H9 (cell line): ENCODE measurements at regions not wholly inside any gene's neighbourhood (a gene's known extent, or its start where the extent isn't known, plus 50 kb on each side); places are given as distances from the start of the nearest gene placed in this dataset.

Experiments used
- DNase-seq: peaks from one replicate; pipeline ENCODE4 v3.0.0-alpha.2; 2017
- H2AFZ ChIP-seq: one replicate; pipeline ENCODE4 v1.6.1; 2013; ENCODE audit warnings: mild to moderate bottlenecking, low read length, control low read depth, moderate library complexity
- H2AK5ac ChIP-seq: 2 replicates; pipeline ENCODE4 v1.6.1; 2013; ENCODE audit warnings: low read length, control low read depth, mixed read lengths; ENCODE audit not compliant: insufficient read length
- H2BK120ac ChIP-seq: one replicate; pipeline ENCODE4 v1.6.1; 2013; ENCODE audit warnings: low read depth, mild to moderate bottlenecking, low read length, control low read depth, inconsistent platforms; ENCODE audit not compliant: poor library complexity, severe bottlenecking
- H2BK12ac ChIP-seq: 2 replicates; pipeline ENCODE4 v1.6.1; 2013; ENCODE audit warnings: low read length, control low read depth, mixed read lengths, low read depth; ENCODE audit not compliant: insufficient read length
- H2BK15ac ChIP-seq: 2 replicates; pipeline ENCODE4 v1.6.1; 2013; ENCODE audit warnings: low read depth, low read length, control low read depth
- H2BK20ac ChIP-seq: one replicate; pipeline ENCODE4 v1.6.1; 2013; ENCODE audit warnings: low read depth, mild to moderate bottlenecking, low read length, control low read depth, inconsistent platforms; ENCODE audit not compliant: poor library complexity, severe bottlenecking
- H2BK5ac ChIP-seq: 2 replicates; pipeline ENCODE4 v1.6.1; 2013; ENCODE audit warnings: low read length, control low read depth, mixed read lengths; ENCODE audit not compliant: insufficient read length
- H3K14ac ChIP-seq: 2 replicates; pipeline ENCODE4 v1.6.1; 2013; ENCODE audit warnings: low read length, control low read depth; ENCODE audit not compliant: insufficient read depth
- H3K18ac ChIP-seq: 2 replicates; pipeline ENCODE4 v1.6.1; 2013; ENCODE audit warnings: low read depth, mild to moderate bottlenecking, mixed read lengths, low read length, control low read depth; ENCODE audit not compliant: insufficient read length
- H3K23ac ChIP-seq: 2 replicates; pipeline ENCODE4 v1.6.1; 2013; ENCODE audit warnings: low read length, control low read depth, mixed read lengths, low read depth; ENCODE audit not compliant: insufficient read length
- H3K23me2 ChIP-seq: 2 replicates; pipeline ENCODE4 v1.6.1; 2013; ENCODE audit warnings: low read depth, mild to moderate bottlenecking, mixed read lengths, low read length, control low read depth; ENCODE audit not compliant: insufficient read length, poor library complexity, severe bottlenecking
- H3K27ac ChIP-seq: 2 replicates; pipeline ENCODE4 v1.5.1; 2013; ENCODE audit warnings: low read length, control low read depth, mixed read lengths, low read depth; ENCODE audit not compliant: insufficient read length
- H3K27me3 ChIP-seq: 2 replicates; pipeline ENCODE4 v1.6.1; 2013; ENCODE audit warnings: low read length, control low read depth, inconsistent platforms; ENCODE audit not compliant: insufficient read depth
- H3K4ac ChIP-seq: 2 replicates; pipeline ENCODE4 v1.6.1; 2013; ENCODE audit warnings: low read depth, mild to moderate bottlenecking, control low read depth, inconsistent platforms, low read length, moderate library complexity
- H3K4me1 ChIP-seq: 2 replicates; pipeline ENCODE4 v1.6.1; 2013; ENCODE audit warnings: low read length, control low read depth, inconsistent platforms; ENCODE audit not compliant: insufficient read depth
- H3K4me2 ChIP-seq: 2 replicates; pipeline ENCODE4 v1.6.1; 2013; ENCODE audit warnings: low read length, control low read depth, mixed read lengths; ENCODE audit not compliant: insufficient read length, insufficient read depth
- H3K56ac ChIP-seq: 2 replicates; pipeline ENCODE4 v1.6.1; 2013; ENCODE audit warnings: low read depth, mild to moderate bottlenecking, mixed read lengths, low read length, control low read depth; ENCODE audit not compliant: insufficient read length
- H3K79me1 ChIP-seq: 2 replicates; pipeline ENCODE4 v1.6.1; 2013; ENCODE audit warnings: low read depth, mild to moderate bottlenecking, moderate library complexity, low read length, control low read depth, inconsistent platforms; ENCODE audit not compliant: insufficient read depth, poor library complexity, severe bottlenecking
- H3K79me2 ChIP-seq: 2 replicates; pipeline ENCODE4 v1.6.1; 2013; ENCODE audit warnings: low read length, control low read depth, inconsistent platforms; ENCODE audit not compliant: insufficient read depth
- H3K9ac ChIP-seq: 2 replicates; pipeline ENCODE4 v1.6.1; 2013; ENCODE audit warnings: low read length, control low read depth, mixed read lengths; ENCODE audit not compliant: insufficient read length; ENCODE audit errors: extremely low read depth
- H3K9me3 ChIP-seq: one replicate; pipeline ENCODE4 v1.6.1; 2013; ENCODE audit warnings: low read depth, low read length, inconsistent platforms; ENCODE audit not compliant: control insufficient read depth
- H3T11ph ChIP-seq: one replicate; pipeline ENCODE4 v1.6.1; 2013; ENCODE audit warnings: mild to moderate bottlenecking, low read length, control low read depth, inconsistent platforms
- H4K20me1 ChIP-seq: one replicate; pipeline ENCODE4 v1.6.1; 2013; ENCODE audit not compliant: control insufficient read depth, insufficient read length, insufficient read depth
- H4K5ac ChIP-seq: 2 replicates; pipeline ENCODE4 v1.6.1; 2013; ENCODE audit warnings: low read depth, mild to moderate bottlenecking, mixed read lengths, low read length, control low read depth; ENCODE audit not compliant: insufficient read length
- H4K8ac ChIP-seq: replicated peaks from 2 replicates; pipeline ENCODE4 v1.6.1; 2013; ENCODE audit warnings: low read length, control low read depth, mixed read lengths, low read depth; ENCODE audit not compliant: insufficient read length
- H4K91ac ChIP-seq: 2 replicates; pipeline ENCODE4 v1.6.1; 2013; ENCODE audit warnings: low read depth, mild to moderate bottlenecking, moderate library complexity, mixed read lengths, low read length, control low read depth; ENCODE audit not compliant: insufficient read length
- H3K27ac Mint-ChIP-seq, 3 experiments: 2 replicates in 2 of 3; 3 replicates in 1 of 3; pipeline ENCODE4 v1.8.0; 2020 to 2021; ENCODE audit warnings: mixed read lengths in 3 of 3, mild to moderate bottlenecking in 1 of 3, moderate library complexity in 1 of 3
- H3K27me3 Mint-ChIP-seq: 2 replicates; pipeline ENCODE4 v1.8.0; 2021; ENCODE audit warnings: low read depth, mild to moderate bottlenecking, moderate library complexity, mixed read lengths
- H3K36me3 Mint-ChIP-seq, 3 experiments: 2 replicates in 2 of 3; 3 replicates in 1 of 3; pipeline ENCODE4 v1.8.0; 2020 to 2021; ENCODE audit warnings: low read depth in 3 of 3, mixed read lengths in 3 of 3; ENCODE audit not compliant: insufficient read depth in 1 of 3
- H3K4me1 Mint-ChIP-seq, 2 experiments: 2 replicates each; pipeline ENCODE4 v1.8.0; 2020; ENCODE audit warnings: mixed read lengths in 2 of 2
- H3K4me3 Mint-ChIP-seq, 2 experiments: 2 replicates in 1 of 2; 3 replicates in 1 of 2; pipeline ENCODE4 v1.8.0; 2020 to 2021; ENCODE audit warnings: mild to moderate bottlenecking in 2 of 2, mixed read lengths in 2 of 2, moderate library complexity in 1 of 2
- H3K9me3 Mint-ChIP-seq, 2 experiments: 2 replicates in 1 of 2; 3 replicates in 1 of 2; pipeline ENCODE4 v1.8.0; 2020; ENCODE audit warnings: mild to moderate bottlenecking in 2 of 2, mixed read lengths in 2 of 2, moderate library complexity in 1 of 2
- WGBS: extraction: QIAGEN DNeasy Blood & Tissue Kit; methylation state at CpG from one replicate; pipeline ENCODE4 v1.1.7; 2013; ENCODE audit warnings: missing lambda C conversion rate, low lambda C conversion rate, mixed read lengths; ENCODE audit not compliant: insufficient read length; ENCODE audit errors: extremely low coverage; 5-methylcytosine and 5-hydroxymethylcytosine counted together
- TF ChIP-seq, protein P1 (sequence below): fragments of 200-600 bp; sonication (generic); conservative IDR thresholded peaks from 3 replicates; pipeline ENCODE4 v1.8.0; 2021; ENCODE audit warnings: antibody characterized with exemption, mild to moderate bottlenecking

DNA sequence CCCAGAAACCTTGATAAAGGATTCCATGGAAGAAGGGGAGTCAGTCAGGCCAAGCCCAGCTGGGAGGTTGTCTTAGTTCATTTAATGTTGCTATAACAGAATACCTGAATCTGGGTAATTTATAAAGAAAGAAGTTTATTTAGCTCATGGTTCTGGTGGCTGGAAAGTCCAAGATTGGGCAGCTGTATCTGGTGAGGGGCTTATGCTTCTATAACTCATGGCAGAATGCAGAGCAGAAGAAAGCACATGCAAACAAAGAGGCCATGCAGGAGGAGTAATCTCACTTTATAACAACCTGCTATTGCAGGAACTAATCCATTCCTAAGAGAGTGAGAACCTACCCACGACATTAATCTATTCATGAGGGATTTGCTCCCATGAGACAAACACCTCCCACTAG, 54.2 kb upstream of the ANKRD1 start:
- H4K8ac ChIP-seq: no peak overlapping the region
- H3K4me3 Mint-ChIP-seq: no peak overlapping the region
- H3K9me3 Mint-ChIP-seq: peaks cover 0 to 3% of the 10 kb centered on the region in 2 experiments; a peak in 2 of 5 replicates
- H3K36me3 Mint-ChIP-seq: no peaks in the 10 kb centered on the region
- no peak overlapping the region for H2BK15ac ChIP-seq
- H3T11ph ChIP-seq: no peak overlapping the region
- no peak overlapping the region for H2AFZ ChIP-seq
- H3K23me2 ChIP-seq: no peaks in the 10 kb centered on the region
- no peak overlapping the region for H3K18ac ChIP-seq
- H3K14ac ChIP-seq: no peak overlapping the region
- no peaks in the 10 kb centered on the region for H3K79me1 ChIP-seq
- no peak overlapping the region for H3K4ac ChIP-seq
- H2BK12ac ChIP-seq: no peak overlapping the region
- peaks cover 29% of the 10 kb centered on the region for H3K27me3 Mint-ChIP-seq
- no peak overlapping the region for H3K27ac Mint-ChIP-seq
- H2BK20ac ChIP-seq: no peak overlapping the region
- no peak overlapping the region for H4K5ac ChIP-seq
- no peak overlapping the region for H4K91ac ChIP-seq
- H3K9ac ChIP-seq: no peak overlapping the region
- no peak for DNase-seq
- no peak overlapping the region for H3K27ac ChIP-seq
- H3K56ac ChIP-seq: no peak overlapping the region
- H3K4me1 Mint-ChIP-seq: 0 out of 4 replicates have a peak, but pooled peaks cover 0 to 3% of the 10 kb centered on the region in 2 experiments
- H3K23ac ChIP-seq: no peak overlapping the region
- no CpG with 5 or more reads among the region's 1 CpG for WGBS
- H2BK120ac ChIP-seq: no peak overlapping the region
- no peak overlapping the region for H3K4me2 ChIP-seq
- no peaks in the 10 kb centered on the region for H4K20me1 ChIP-seq
- H3K4me1 ChIP-seq: no peaks in the 10 kb centered on the region
- no peak overlapping the region for H2BK5ac ChIP-seq
- no peaks in the 10 kb centered on the region for H3K79me2 ChIP-seq
- TF ChIP-seq, protein P1, sequence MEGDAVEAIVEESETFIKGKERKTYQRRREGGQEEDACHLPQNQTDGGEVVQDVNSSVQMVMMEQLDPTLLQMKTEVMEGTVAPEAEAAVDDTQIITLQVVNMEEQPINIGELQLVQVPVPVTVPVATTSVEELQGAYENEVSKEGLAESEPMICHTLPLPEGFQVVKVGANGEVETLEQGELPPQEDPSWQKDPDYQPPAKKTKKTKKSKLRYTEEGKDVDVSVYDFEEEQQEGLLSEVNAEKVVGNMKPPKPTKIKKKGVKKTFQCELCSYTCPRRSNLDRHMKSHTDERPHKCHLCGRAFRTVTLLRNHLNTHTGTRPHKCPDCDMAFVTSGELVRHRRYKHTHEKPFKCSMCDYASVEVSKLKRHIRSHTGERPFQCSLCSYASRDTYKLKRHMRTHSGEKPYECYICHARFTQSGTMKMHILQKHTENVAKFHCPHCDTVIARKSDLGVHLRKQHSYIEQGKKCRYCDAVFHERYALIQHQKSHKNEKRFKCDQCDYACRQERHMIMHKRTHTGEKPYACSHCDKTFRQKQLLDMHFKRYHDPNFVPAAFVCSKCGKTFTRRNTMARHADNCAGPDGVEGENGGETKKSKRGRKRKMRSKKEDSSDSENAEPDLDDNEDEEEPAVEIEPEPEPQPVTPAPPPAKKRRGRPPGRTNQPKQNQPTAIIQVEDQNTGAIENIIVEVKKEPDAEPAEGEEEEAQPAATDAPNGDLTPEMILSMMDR: no peak
- H3K27me3 ChIP-seq: no peaks in the 10 kb centered on the region
- H3K9me3 ChIP-seq: no peaks in the 10 kb centered on the region
- H2AK5ac ChIP-seq: no peak overlapping the region
